ENCODE measurements at regions not wholly inside any gene's neighbourhood (a gene's known extent, or its start where the extent isn't known, plus 50 kb on each side); places are given as distances from the start of the nearest gene placed in this dataset.

DNA sequence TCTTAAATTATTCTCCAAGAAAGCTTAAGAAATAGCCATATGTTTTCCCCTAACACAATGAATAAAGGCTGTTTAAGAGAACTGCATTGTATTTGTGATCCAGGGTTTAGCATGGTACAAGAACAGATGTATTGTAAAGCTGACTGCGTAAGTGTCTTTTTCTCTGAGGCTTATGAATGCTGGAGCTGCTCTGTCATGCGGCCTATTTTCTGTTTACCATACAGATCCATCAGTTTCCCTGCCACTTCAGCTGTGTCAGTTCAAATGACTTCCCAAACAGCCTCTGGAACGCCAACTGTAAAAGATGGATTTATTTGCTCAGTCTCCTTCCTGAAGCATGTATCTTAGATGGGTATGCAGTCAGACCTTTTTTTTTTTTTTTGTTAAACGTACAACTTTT is 419.3 kb upstream of the HS3ST5 start:
- CTCF ChIA-PET (ENCODE audit: low intra/inter-chr PET ratio): no interaction called here
- WGBS (ENCODE audit: insufficient coverage, low coverage, missing lambda C conversion rate): 3% methylated on average over 4 of the region's 4 CpGs

More for the DNA sequence above, 419.3 kb upstream of the HS3ST5 start:
- FAIRE-seq (no peak), DNase-seq (ENCODE audit: extremely low read depth in 1 of 4, low spot score in 3 of 4) (no peak), ATAC-seq (no peak)
- H3K9me1 ChIP-seq (ENCODE audit: control insufficient read depth, insufficient read depth, low read length): no peaks in the 10 kb centered on the region
- no peaks in the 10 kb centered on the region for H3K79me2 ChIP-seq (ENCODE audit: control insufficient read depth, insufficient read depth, low read length)
- no peak overlapping the region for H3K27ac ChIP-seq (ENCODE audit: extremely low read depth, low read depth, low read length)
- H3K4me1 ChIP-seq (replicated peaks in 1 of 2; ENCODE audit: control insufficient read depth in 2 of 2, insufficient read depth in 2 of 2, low read length in 2 of 2): no peaks in the 10 kb centered on the region
- no peak for TF ChIP-seq ZSCAN32 (CRISPR knock-in tag; IDR thresholded peaks at IDR 0.05)
- TF ChIP-seq, protein P1, sequence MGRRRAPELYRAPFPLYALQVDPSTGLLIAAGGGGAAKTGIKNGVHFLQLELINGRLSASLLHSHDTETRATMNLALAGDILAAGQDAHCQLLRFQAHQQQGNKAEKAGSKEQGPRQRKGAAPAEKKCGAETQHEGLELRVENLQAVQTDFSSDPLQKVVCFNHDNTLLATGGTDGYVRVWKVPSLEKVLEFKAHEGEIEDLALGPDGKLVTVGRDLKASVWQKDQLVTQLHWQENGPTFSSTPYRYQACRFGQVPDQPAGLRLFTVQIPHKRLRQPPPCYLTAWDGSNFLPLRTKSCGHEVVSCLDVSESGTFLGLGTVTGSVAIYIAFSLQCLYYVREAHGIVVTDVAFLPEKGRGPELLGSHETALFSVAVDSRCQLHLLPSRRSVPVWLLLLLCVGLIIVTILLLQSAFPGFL (CRISPR knock-in tag; IDR thresholded peaks at IDR 0.05): no peak
- TF ChIP-seq ZNF696 (CRISPR knock-in tag; conservative IDR thresholded peaks at IDR 0.05): no peak
- TF ChIP-seq, protein P2, sequence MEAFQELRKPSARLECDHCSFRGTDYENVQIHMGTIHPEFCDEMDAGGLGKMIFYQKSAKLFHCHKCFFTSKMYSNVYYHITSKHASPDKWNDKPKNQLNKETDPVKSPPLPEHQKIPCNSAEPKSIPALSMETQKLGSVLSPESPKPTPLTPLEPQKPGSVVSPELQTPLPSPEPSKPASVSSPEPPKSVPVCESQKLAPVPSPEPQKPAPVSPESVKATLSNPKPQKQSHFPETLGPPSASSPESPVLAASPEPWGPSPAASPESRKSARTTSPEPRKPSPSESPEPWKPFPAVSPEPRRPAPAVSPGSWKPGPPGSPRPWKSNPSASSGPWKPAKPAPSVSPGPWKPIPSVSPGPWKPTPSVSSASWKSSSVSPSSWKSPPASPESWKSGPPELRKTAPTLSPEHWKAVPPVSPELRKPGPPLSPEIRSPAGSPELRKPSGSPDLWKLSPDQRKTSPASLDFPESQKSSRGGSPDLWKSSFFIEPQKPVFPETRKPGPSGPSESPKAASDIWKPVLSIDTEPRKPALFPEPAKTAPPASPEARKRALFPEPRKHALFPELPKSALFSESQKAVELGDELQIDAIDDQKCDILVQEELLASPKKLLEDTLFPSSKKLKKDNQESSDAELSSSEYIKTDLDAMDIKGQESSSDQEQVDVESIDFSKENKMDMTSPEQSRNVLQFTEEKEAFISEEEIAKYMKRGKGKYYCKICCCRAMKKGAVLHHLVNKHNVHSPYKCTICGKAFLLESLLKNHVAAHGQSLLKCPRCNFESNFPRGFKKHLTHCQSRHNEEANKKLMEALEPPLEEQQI (IDR thresholded peaks at IDR 0.05): no peak
- no peak for TF ChIP-seq XRCC4 (IDR thresholded peaks at IDR 0.05; ENCODE audit: extremely low read depth, insufficient read depth, insufficient read length)
- no peaks in the 10 kb centered on the region for H3K9me3 ChIP-seq (replicated peaks; ENCODE audit: control insufficient read depth, insufficient read depth, low read depth, low read length)
- no peak overlapping the region for H3K9ac ChIP-seq (ENCODE audit: insufficient read depth in 1 of 2, low read depth in 2 of 2, low read length in 2 of 2)
- H3K27me3 ChIP-seq (ENCODE audit: control insufficient read depth in 2 of 2, insufficient read depth in 2 of 2, low read length in 2 of 2): no peaks in the 10 kb centered on the region
- no peak overlapping the region for H2AFZ ChIP-seq (ENCODE audit: low read depth, low read length)
- H4K20me1 ChIP-seq (replicated peaks; ENCODE audit: control insufficient read depth, insufficient read depth, low read length): no peaks in the 10 kb centered on the region
- no peaks in the 10 kb centered on the region for H3K36me3 ChIP-seq (ENCODE audit: control insufficient read depth, insufficient read depth, low read length)
- in situ Hi-C loops (cut with MboI): no loop called here
- intact Hi-C loops (cut with micrococcal nuclease): no loop called here
- no peak overlapping the region for H3K4me3 ChIP-seq
- BruUV-seq (replicated peaks): no TSS peak
- POLR2A ChIA-PET: no interaction called here
- no peak overlapping the region for H3K4me2 ChIP-seq (ENCODE audit: insufficient read depth, low read length)

Measured in K562 (cell line).